ENCODE measurements at regions not wholly inside any gene's neighbourhood (a gene's known extent, or its start where the extent isn't known, plus 50 kb on each side); places are given as distances from the start of the nearest gene placed in this dataset.

- peak; percentile 12 for DNase-seq (ENCODE audit: low read depth)
- no peak for TF ChIP-seq CTCF (conservative IDR thresholded peaks at IDR 0.05; ENCODE audit: low read length)
- no peak overlapping the region for H3K4me3 ChIP-seq (ENCODE audit: low read length)
Measured at GRCh38 chr4:83876047-83876446, 340.1 kb downstream of the GPAT3 start.

- DNase-seq (ENCODE audit: low read depth) = peak; percentile 12
- no peak for TF ChIP-seq CTCF (conservative IDR thresholded peaks at IDR 0.05; ENCODE audit: low read length)
Measured at GRCh38 chr4:83875437-83875836, 339.5 kb downstream of the GPAT3 start.

GRCh38 chr4:83873996-83874395, 338.1 kb downstream of the GPAT3 start:
- H3K4me3 ChIP-seq (ENCODE audit: low read length) = no peak overlapping the region
- DNase-seq (ENCODE audit: low read depth) = no peak
- no peak for TF ChIP-seq CTCF (conservative IDR thresholded peaks at IDR 0.05; ENCODE audit: low read length)

More at GRCh38 chr4:83875437-83875836, 339.5 kb downstream of the GPAT3 start:
- no peak overlapping the region for H3K4me3 ChIP-seq (ENCODE audit: low read length)

GRCh38 chr4:83870328-83870950, 334.5 kb downstream of the GPAT3 start:
- TF ChIP-seq CTCF (conservative IDR thresholded peaks at IDR 0.05; ENCODE audit: low read length) = no peak
- no peak overlapping the region for H3K4me3 ChIP-seq (ENCODE audit: low read length)
- DNase-seq (ENCODE audit: low read depth) = no peak

GRCh38 chr4:83866834-83867621, 331.1 kb downstream of the GPAT3 start:
- TF ChIP-seq CTCF (conservative IDR thresholded peaks at IDR 0.05; ENCODE audit: low read length) = no peak
- H3K4me3 ChIP-seq (ENCODE audit: low read length) = no peak overlapping the region
- DNase-seq (ENCODE audit: low read depth) = no peak

GRCh38 chr4:83865417-83866150, 329.7 kb downstream of the GPAT3 start:
- TF ChIP-seq CTCF (conservative IDR thresholded peaks at IDR 0.05; ENCODE audit: low read length) = no peak
- H3K4me3 ChIP-seq (ENCODE audit: low read length) = no peak overlapping the region
- no peak for DNase-seq (ENCODE audit: low read depth)
